Right lobe of liver (tissue), 6 donors: ENCODE measurements at regions not wholly inside any gene's neighbourhood (a gene's known extent, or its start where the extent isn't known, plus 50 kb on each side); places are given as distances from the start of the nearest gene placed in this dataset.
"Not testable (repeated sequence)": the region's sequence is repeated elsewhere in the genome, so short reads cannot be mapped to it uniquely, and the experiment has no call there.

Experiments used
- ATAC-seq, 4 donors: fragments of 200-7000 bp; cut with Tn5 transposase; one replicate each; pipeline ENCODE4 v1.9.1; 2020; ENCODE audit warnings: mild to moderate bottlenecking in 4 of 4, moderate library complexity in 4 of 4
- DNase-seq, 3 donors: peaks; one replicate each; pipeline ENCODE4 v3.0.0-alpha.2; 2020
- H3K27ac ChIP-seq, 3 donors: fragments of 200-600 bp; one replicate each; pipeline ENCODE4 v1.8.0; 2022
- H3K27me3 ChIP-seq, 2 donors: fragments of 200-600 bp; one replicate each; pipeline ENCODE4 v1.8.0; 2022
- H3K36me3 ChIP-seq, 4 donors: fragments of 200-600 bp; sonication (generic) in 1 of 4; one replicate each; pipeline versions ENCODE4 v1.5.1 to v1.8.0; 2017 to 2022; ENCODE audit warnings: control low read depth in 1 of 4
- H3K4me1 ChIP-seq, 4 donors: fragments of 200-600 bp; sonication (generic) in 1 of 4; one replicate each; pipeline versions ENCODE4 v1.5.1 to v1.8.0; 2017 to 2022; ENCODE audit warnings: control low read depth in 1 of 4
- H3K4me3 ChIP-seq, 3 donors: fragments of 200-600 bp; one replicate each; pipeline ENCODE4 v1.8.0; 2022
- H3K9me3 ChIP-seq, 4 donors: fragments of 200-600 bp; sonication (generic) in 1 of 4; one replicate each; pipeline versions ENCODE4 v1.5.1 to v1.8.0; 2017 to 2022; ENCODE audit warnings: control low read depth in 1 of 4
- POLR2A ChIP-seq: fragments of 450-650 bp; IDR thresholded peaks from one replicate; pipeline ENCODE4 v1.6.1; 2017; ENCODE audit warnings: antibody characterized with exemption, mild to moderate bottlenecking
- WGBS: methylation state at CpG from one replicate; pipeline ENCODE4 v1.1.6; 2018; ENCODE audit warnings: low coverage, low lambda C conversion rate; ENCODE audit not compliant: insufficient coverage; ENCODE audit errors: missing lambda C conversion rate; 5-methylcytosine and 5-hydroxymethylcytosine counted together
- intact Hi-C, 2 donors: fragments of 100-400 bp; cut with DNase I; formaldehyde crosslinking; loops; one replicate each; pipeline versions ENCODE4 v1.11.2 to v1.14.1; 2022
- TF ChIP-seq, protein P1 (sequence below), 4 donors: fragments of 200-600 bp in 3 of 4; fragments of 450-650 bp in 1 of 4; IDR thresholded peaks; one replicate each; pipeline versions ENCODE4 v1.5.1 to v1.8.0; 2016 to 2022; ENCODE audit warnings: antibody characterized with exemption in 4 of 4, mild to moderate bottlenecking in 2 of 4
- donor health status: DM: no; HTN: yes; CAD: no.
- donor health status: DM: no; HTN: no; CAD: no.
- donor health status: DM: no; HTN: no; CAD: no.
- donor health status: DM: no; HTN: yes; CAD: no.
- donor health status: DM: no; HTN: yes; CAD: no.

DNA sequence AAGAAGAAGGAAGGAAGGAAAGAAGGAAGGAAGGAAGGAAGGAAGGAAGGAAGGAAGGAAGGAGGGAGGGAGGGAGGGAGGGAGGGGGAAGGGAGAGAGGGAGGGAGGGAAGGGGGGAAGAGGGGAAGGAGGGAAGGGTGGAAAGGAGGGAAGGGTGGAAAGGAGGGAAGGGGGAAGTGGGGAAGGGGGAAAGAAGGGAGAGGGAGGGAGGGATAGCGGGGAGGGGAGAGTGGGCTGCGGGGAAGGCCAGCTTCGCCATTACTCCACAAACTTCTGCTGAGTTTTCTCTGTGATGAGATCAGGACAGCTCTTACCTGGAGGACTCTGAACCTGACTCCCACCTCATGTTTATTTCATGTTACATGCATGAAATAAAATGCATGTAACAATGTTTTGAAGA is 601.5 kb upstream of the FSHR start:
- ATAC-seq (no peak), DNase-seq (no peak)
- TF ChIP-seq, protein P1, sequence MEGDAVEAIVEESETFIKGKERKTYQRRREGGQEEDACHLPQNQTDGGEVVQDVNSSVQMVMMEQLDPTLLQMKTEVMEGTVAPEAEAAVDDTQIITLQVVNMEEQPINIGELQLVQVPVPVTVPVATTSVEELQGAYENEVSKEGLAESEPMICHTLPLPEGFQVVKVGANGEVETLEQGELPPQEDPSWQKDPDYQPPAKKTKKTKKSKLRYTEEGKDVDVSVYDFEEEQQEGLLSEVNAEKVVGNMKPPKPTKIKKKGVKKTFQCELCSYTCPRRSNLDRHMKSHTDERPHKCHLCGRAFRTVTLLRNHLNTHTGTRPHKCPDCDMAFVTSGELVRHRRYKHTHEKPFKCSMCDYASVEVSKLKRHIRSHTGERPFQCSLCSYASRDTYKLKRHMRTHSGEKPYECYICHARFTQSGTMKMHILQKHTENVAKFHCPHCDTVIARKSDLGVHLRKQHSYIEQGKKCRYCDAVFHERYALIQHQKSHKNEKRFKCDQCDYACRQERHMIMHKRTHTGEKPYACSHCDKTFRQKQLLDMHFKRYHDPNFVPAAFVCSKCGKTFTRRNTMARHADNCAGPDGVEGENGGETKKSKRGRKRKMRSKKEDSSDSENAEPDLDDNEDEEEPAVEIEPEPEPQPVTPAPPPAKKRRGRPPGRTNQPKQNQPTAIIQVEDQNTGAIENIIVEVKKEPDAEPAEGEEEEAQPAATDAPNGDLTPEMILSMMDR (IDR thresholded peaks at IDR 0.05) = no peak
- TF ChIP-seq POLR2A = no peak
- Histone ChIP-seq H3K9me3 (no peaks in the 10 kb centered on the region), H3K4me3 (no peak overlapping the region), H3K27me3 (no peaks in the 10 kb centered on the region), H3K27ac (no peak overlapping the region), H3K4me1 (no peaks in the 10 kb centered on the region), H3K36me3 (no peaks in the 10 kb centered on the region)
- no CpG with 5 or more reads among the region's 3 CpGs for WGBS
- intact Hi-C loops = no loop called here

DNA sequence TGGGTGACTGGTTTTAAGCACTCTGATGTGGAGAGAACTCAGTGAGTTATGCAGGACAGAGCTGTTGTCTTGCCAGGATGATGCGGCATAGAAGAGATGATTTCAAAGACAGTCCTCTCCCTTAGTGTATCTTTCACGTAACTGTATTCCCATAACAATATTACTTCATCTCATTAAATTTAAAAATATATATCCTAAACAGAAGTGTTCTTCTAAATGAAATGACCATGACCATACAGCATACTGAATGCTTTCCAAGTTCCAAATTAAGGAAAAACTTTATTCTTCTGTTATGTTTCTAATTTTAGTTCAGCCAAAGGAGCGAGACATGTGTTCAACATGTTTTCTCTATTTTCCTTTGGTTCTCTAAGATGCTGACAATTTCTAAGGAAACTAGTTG is 600.1 kb upstream of the FSHR start:
- ATAC-seq = no peak
- H3K27me3 ChIP-seq = no peaks in the 10 kb centered on the region
- no peak overlapping the region for H3K4me3 ChIP-seq
- no peak for DNase-seq
- H3K9me3 ChIP-seq = no peaks in the 10 kb centered on the region
- intact Hi-C loops = no loop called here
- H3K36me3 ChIP-seq = no peaks in the 10 kb centered on the region
- H3K4me1 ChIP-seq = no peaks in the 10 kb centered on the region
- 67% methylated on average over 3 of the region's 3 CpGs for WGBS
- TF ChIP-seq POLR2A = no peak
- TF ChIP-seq, protein P1 (IDR thresholded peaks at IDR 0.05) = no peak
- no peak overlapping the region for H3K27ac ChIP-seq

DNA sequence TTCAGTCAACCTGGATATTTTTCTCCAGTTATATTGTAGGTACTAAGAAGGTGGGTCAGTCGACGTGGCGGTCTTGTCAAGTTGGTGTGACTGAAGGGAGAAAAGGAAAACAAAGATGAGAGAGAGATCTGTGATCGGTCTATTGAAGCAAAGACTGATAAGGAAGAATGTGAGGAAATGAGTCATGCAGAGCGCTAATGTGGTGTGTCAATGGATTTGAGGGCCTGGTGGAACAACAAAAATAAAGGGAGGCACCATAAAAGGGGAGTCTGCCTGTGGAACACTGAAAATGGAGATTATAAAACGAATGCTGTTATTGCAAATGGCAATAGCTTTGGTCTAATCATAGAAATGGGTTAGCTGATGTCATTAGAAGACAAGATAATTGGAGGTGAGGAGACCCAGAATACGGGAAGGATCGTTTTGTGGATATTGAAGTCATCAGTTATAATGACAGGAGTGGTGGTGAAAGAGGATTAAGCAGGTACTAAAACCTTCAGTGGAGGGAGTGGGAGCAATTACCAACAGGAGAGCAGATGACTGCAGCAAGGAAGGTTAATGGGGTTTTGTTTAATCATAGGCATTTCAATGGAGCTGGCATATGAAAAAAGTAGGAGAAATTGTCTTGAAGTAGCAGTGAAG is 599.1 kb upstream of the FSHR start:
- no peak overlapping the region for H3K4me3 ChIP-seq
- intact Hi-C loops = no loop called here
- no peak for TF ChIP-seq POLR2A
- TF ChIP-seq, protein P1 (IDR thresholded peaks at IDR 0.05) = no peak
- H3K27me3 ChIP-seq = no peaks in the 10 kb centered on the region
- 35% methylated on average over 8 of the region's 8 CpGs for WGBS
- no peak for ATAC-seq
- H3K9me3 ChIP-seq = no peaks in the 10 kb centered on the region
- no peaks in the 10 kb centered on the region for H3K4me1 ChIP-seq
- no peaks in the 10 kb centered on the region for H3K36me3 ChIP-seq
- no peak for DNase-seq
- H3K27ac ChIP-seq = no peak overlapping the region

DNA sequence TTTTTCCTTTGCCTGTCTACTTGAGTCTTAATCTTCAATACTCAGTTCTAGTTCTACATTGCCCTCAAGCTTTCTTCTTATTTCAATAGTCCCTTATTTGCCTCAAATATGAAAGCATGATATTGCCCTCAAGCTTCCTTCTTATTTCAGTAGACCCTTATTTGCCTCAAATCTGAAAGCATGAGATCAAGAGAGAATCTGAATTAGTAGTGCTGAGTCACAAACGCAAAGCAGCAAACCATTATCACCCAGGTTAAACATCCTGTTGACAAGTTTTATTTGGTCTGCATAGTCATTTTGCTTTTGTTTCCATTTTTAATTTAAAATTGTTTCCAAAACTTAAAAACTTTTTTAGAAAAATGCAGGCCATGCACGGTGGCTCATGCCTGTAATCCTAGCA is 583.3 kb upstream of the FSHR start:
- Histone ChIP-seq H3K4me3 (no peak overlapping the region), H3K4me1 (no peaks in the 10 kb centered on the region), H3K27ac (no peak overlapping the region), H3K36me3 (no peaks in the 10 kb centered on the region), H3K9me3 (no peaks in the 10 kb centered on the region), H3K27me3 (no peaks in the 10 kb centered on the region)
- intact Hi-C loops = no loop called here
- 49% methylated on average over 2 of the region's 2 CpGs for WGBS
- ATAC-seq (no peak), DNase-seq (no peak)
- TF ChIP-seq, protein P1 (IDR thresholded peaks at IDR 0.05) = no peak
- TF ChIP-seq POLR2A = no peak

DNA sequence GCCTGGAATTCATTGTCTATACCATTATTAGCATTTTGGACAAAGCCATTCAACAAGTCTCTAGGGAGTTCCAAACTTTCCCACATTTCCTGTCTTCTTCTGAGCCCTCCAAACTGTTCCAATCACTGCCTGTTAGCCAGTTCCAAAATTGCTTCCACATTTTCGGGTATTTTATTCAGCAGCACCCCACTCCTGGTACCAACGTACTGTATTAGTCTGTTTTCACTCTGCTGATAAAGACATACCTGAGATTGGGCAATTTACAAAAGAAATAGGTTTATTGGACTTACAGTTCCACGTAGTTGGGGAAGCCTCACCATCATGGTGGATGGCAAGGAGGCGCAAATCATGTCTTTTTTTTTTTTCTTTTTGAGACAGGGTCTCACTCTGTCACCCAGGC is 578.6 kb upstream of the FSHR start:
- 58% methylated on average over 4 of the region's 4 CpGs for WGBS
- H3K4me1 ChIP-seq, intact Hi-C loops, ATAC-seq, H3K4me3 ChIP-seq, DNase-seq, H3K9me3 ChIP-seq, H3K27ac ChIP-seq, H3K27me3 ChIP-seq, H3K36me3 ChIP-seq: not testable (repeated sequence)
